ENCODE measurements at regions not wholly inside any gene's neighbourhood (a gene's known extent, or its start where the extent isn't known, plus 50 kb on each side); places are given as distances from the start of the nearest gene placed in this dataset.
"Not testable (repeated sequence)": the region's sequence is repeated elsewhere in the genome, so short reads cannot be mapped to it uniquely, and the experiment has no call there.

- Mint-ChIP-seq H3K4me1 (no peaks in the 10 kb centered on the region), H3K9me3 (no peaks in the 10 kb centered on the region), H3K27ac (ENCODE audit: unreplicated experiment) (no peak overlapping the region), H3K4me3 (no peak overlapping the region), H3K36me3 (ENCODE audit: low read depth) (no peaks in the 10 kb centered on the region), H3K27me3 (ENCODE audit: low read depth) (no peaks in the 10 kb centered on the region)
- TF ChIP-seq, protein P1, sequence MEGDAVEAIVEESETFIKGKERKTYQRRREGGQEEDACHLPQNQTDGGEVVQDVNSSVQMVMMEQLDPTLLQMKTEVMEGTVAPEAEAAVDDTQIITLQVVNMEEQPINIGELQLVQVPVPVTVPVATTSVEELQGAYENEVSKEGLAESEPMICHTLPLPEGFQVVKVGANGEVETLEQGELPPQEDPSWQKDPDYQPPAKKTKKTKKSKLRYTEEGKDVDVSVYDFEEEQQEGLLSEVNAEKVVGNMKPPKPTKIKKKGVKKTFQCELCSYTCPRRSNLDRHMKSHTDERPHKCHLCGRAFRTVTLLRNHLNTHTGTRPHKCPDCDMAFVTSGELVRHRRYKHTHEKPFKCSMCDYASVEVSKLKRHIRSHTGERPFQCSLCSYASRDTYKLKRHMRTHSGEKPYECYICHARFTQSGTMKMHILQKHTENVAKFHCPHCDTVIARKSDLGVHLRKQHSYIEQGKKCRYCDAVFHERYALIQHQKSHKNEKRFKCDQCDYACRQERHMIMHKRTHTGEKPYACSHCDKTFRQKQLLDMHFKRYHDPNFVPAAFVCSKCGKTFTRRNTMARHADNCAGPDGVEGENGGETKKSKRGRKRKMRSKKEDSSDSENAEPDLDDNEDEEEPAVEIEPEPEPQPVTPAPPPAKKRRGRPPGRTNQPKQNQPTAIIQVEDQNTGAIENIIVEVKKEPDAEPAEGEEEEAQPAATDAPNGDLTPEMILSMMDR (conservative IDR thresholded peaks at IDR 0.05) = no peak
- DNase-seq (ENCODE audit: low read depth, low spot score) = no peak
Measured at GRCh38 chr4:133550436-133550835, 401.3 kb downstream of the PCDH10 start.

- no peak overlapping the region for H3K27ac Mint-ChIP-seq (ENCODE audit: unreplicated experiment)
- H3K4me1 Mint-ChIP-seq = no peaks in the 10 kb centered on the region
- H3K9me3 Mint-ChIP-seq = no peaks in the 10 kb centered on the region
- no peak overlapping the region for H3K4me3 Mint-ChIP-seq
- H3K27me3 Mint-ChIP-seq (ENCODE audit: low read depth) = no peaks in the 10 kb centered on the region
- no peak for DNase-seq (ENCODE audit: low read depth, low spot score)
- H3K36me3 Mint-ChIP-seq (ENCODE audit: low read depth) = no peaks in the 10 kb centered on the region
- TF ChIP-seq, protein P1 (conservative IDR thresholded peaks at IDR 0.05) = no peak
Measured at GRCh38 chr4:133544097-133544496, 395.0 kb downstream of the PCDH10 start.

GRCh38 chr4:133537780-133538281 lies 388.7 kb downstream of the PCDH10 start:
- Mint-ChIP-seq H3K9me3 (peaks cover 1% of the 10 kb centered on the region), H3K4me3 (no peak overlapping the region), H3K27me3 (ENCODE audit: low read depth) (no peaks in the 10 kb centered on the region), H3K4me1 (no peaks in the 10 kb centered on the region), H3K36me3 (ENCODE audit: low read depth) (no peaks in the 10 kb centered on the region), H3K27ac (ENCODE audit: unreplicated experiment) (no peak overlapping the region)
- TF ChIP-seq, protein P1 (conservative IDR thresholded peaks at IDR 0.05) = no peak
- no peak for DNase-seq (ENCODE audit: low read depth, low spot score)

GRCh38 chr4:133534224-133534623 lies 385.1 kb downstream of the PCDH10 start:
- not testable (repeated sequence) for H3K36me3 Mint-ChIP-seq (ENCODE audit: low read depth); H3K27me3 Mint-ChIP-seq (ENCODE audit: low read depth); H3K27ac Mint-ChIP-seq (ENCODE audit: unreplicated experiment); H3K4me3 Mint-ChIP-seq; DNase-seq (ENCODE audit: low read depth, low spot score); H3K4me1 Mint-ChIP-seq
- peaks cover 12% of the 10 kb centered on the region for H3K9me3 Mint-ChIP-seq

- DNase-seq (ENCODE audit: low read depth, low spot score) = no peak
- H3K27ac Mint-ChIP-seq (ENCODE audit: unreplicated experiment) = no peak overlapping the region
- H3K9me3 Mint-ChIP-seq = no peaks in the 10 kb centered on the region
- no peaks in the 10 kb centered on the region for H3K36me3 Mint-ChIP-seq (ENCODE audit: low read depth)
- no peak overlapping the region for H3K4me3 Mint-ChIP-seq
- no peaks in the 10 kb centered on the region for H3K4me1 Mint-ChIP-seq
- no peaks in the 10 kb centered on the region for H3K27me3 Mint-ChIP-seq (ENCODE audit: low read depth)
- TF ChIP-seq, protein P1 (conservative IDR thresholded peaks at IDR 0.05) = no peak
Measured at GRCh38 chr4:133524369-133524768, 375.3 kb downstream of the PCDH10 start.

GRCh38 chr4:133513901-133514300 lies 364.8 kb downstream of the PCDH10 start:
- TF ChIP-seq, protein P1 (conservative IDR thresholded peaks at IDR 0.05) = no peak
- Mint-ChIP-seq H3K4me3 (no peak overlapping the region), H3K27ac (ENCODE audit: unreplicated experiment) (no peak overlapping the region), H3K27me3 (ENCODE audit: low read depth) (no peaks in the 10 kb centered on the region), H3K36me3 (ENCODE audit: low read depth) (peaks cover 5% of the 10 kb centered on the region), H3K9me3 (peaks cover 7% of the 10 kb centered on the region), H3K4me1 (no peaks in the 10 kb centered on the region)
- no peak for DNase-seq (ENCODE audit: low read depth, low spot score)
